ENCODE measurements at regions not wholly inside any gene's neighbourhood (a gene's known extent, or its start where the extent isn't known, plus 50 kb on each side); places are given as distances from the start of the nearest gene placed in this dataset.

DNA sequence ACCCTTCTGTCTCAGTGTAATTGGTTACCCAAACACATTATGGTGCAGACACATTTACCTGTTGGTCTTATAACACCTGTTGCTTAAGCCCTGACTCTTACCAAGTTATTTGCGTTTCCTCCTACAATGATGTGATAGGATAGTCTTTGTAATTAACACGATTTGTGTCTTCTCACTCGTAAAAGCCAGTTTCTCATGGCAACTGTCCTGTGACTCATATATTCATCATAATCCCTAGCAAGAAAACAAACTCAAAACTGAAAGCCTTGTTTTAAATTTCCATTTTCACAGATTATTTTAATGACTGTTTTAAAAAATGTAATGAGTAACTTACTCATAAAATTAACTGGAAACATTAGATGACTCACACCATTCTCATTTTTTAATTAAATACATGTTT is 495.2 kb downstream of the NLGN4X start:
- H3K4me1 ChIP-seq (replicated peaks in 1 of 2): no peaks in the 10 kb centered on the region
- DNase-seq: no peak
- no peaks in the 10 kb centered on the region for H3K36me3 ChIP-seq (replicated peaks in 1 of 2)
- H3K4me3 ChIP-seq: no peak overlapping the region
- no peaks in the 10 kb centered on the region for H3K27me3 ChIP-seq
- no peaks in the 10 kb centered on the region for H3K9me3 ChIP-seq (replicated peaks in 1 of 3)
- TF ChIP-seq POLR2A (IDR thresholded peaks at IDR 0.05): no peak
- TF ChIP-seq, protein P1, sequence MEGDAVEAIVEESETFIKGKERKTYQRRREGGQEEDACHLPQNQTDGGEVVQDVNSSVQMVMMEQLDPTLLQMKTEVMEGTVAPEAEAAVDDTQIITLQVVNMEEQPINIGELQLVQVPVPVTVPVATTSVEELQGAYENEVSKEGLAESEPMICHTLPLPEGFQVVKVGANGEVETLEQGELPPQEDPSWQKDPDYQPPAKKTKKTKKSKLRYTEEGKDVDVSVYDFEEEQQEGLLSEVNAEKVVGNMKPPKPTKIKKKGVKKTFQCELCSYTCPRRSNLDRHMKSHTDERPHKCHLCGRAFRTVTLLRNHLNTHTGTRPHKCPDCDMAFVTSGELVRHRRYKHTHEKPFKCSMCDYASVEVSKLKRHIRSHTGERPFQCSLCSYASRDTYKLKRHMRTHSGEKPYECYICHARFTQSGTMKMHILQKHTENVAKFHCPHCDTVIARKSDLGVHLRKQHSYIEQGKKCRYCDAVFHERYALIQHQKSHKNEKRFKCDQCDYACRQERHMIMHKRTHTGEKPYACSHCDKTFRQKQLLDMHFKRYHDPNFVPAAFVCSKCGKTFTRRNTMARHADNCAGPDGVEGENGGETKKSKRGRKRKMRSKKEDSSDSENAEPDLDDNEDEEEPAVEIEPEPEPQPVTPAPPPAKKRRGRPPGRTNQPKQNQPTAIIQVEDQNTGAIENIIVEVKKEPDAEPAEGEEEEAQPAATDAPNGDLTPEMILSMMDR (IDR thresholded peaks at IDR 0.05): no peak
- whole genome bisulfite sequencing, 4 donors: 36 to 73% (median 56%) methylated on average over 3 of the region's 3 CpGs
- intact Hi-C loops (cut with DNase I): no loop called here
- H3K27ac ChIP-seq: no peak overlapping the region

DNA sequence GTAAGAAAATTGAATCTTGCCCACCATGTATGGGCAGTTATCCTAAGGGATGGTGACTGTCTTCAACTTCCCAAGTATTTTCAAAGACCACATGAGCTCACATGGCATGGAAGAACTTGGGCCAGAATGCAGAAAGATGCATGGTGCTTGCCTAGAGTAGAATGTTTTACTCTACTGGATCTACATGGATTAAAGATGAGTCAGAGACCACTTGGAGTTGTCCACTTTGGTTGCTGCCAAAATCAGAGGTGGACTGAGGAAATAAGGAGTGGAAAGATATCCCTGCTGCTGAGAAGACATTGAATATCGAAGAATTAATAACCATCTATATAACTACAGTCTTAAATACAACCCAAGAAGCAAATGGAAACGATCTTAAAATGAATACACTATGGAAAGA is 498.1 kb downstream of the NLGN4X start:
- intact Hi-C loops (cut with DNase I): no loop called here
- Histone ChIP-seq H3K27me3 (no peaks in the 10 kb centered on the region), H3K36me3 (replicated peaks in 1 of 2) (no peaks in the 10 kb centered on the region), H3K4me1 (replicated peaks in 1 of 2) (no peaks in the 10 kb centered on the region), H3K9me3 (replicated peaks in 1 of 3) (no peaks in the 10 kb centered on the region), H3K4me3 (no peak overlapping the region), H3K27ac (no peak overlapping the region)
- no peak for DNase-seq
- 32 to 67% (median 52%) methylated on average over 2 of the region's 2 CpGs for WGBS, 4 donors
- TF ChIP-seq, protein P1 (IDR thresholded peaks at IDR 0.05): no peak
- no peak for TF ChIP-seq POLR2A (IDR thresholded peaks at IDR 0.05)

DNA sequence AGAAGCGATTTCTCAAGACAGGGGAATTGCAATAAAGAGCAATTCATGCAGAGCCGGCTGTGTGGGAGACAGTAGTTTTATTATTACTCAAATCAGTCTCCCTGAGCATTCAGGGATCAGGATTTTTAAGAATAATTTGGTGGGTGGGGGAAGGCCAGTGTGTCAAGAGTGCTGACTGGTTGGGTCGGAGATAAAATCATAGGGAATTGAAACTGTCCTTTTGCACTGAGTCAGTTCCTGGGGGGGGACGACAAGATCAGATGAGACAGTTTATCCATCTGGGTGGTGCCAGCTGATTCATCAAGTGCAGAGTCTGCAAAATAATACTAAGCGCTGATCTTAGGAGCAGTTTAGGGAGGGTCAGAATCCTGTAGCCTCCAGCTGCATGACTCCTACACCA is 502.4 kb downstream of the NLGN4X start:
- Histone ChIP-seq H3K27ac (peak overlapping the region in 1 of 5 donors; percentile 47), H3K27me3 (no peaks in the 10 kb centered on the region), H3K36me3 (replicated peaks in 1 of 2) (no peaks in the 10 kb centered on the region), H3K4me1 (replicated peaks in 1 of 2) (no peaks in the 10 kb centered on the region), H3K4me3 (no peak overlapping the region), H3K9me3 (replicated peaks in 1 of 3) (no peaks in the 10 kb centered on the region)
- intact Hi-C loops (cut with DNase I): no loop called here
- peak; percentile 12 to 44 (median 23) for DNase-seq
- 39 to 65% (median 58%) methylated on average over 4 to 5 of the region's 5 CpGs for WGBS, 4 donors
- no peak for TF ChIP-seq POLR2A (IDR thresholded peaks at IDR 0.05)
- TF ChIP-seq, protein P1 (IDR thresholded peaks at IDR 0.05): no peak

DNA sequence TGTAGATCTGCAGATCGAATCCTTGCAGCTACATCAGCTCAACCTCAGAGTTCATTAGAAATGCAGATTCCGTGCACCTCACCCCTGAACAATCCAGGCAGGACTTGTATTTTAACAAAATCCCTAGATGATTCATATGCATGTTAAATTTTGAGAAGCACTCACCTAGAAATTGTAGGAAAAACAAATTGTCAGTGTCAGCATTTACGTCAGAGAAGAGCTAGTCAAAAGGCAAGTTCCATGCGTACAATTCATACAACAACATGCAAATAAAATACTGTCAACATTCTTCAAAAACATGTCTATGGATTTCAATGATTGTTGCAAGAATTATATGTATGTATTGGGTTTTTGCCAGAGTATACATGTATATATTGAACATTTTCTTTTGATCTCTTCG is 504.5 kb downstream of the NLGN4X start:
- intact Hi-C loops (cut with DNase I): no loop called here
- Histone ChIP-seq H3K27me3 (no peaks in the 10 kb centered on the region), H3K4me1 (replicated peaks in 1 of 2) (no peaks in the 10 kb centered on the region), H3K27ac (no peak overlapping the region), H3K4me3 (no peak overlapping the region), H3K36me3 (replicated peaks in 1 of 2) (no peaks in the 10 kb centered on the region), H3K9me3 (replicated peaks in 1 of 3) (no peaks in the 10 kb centered on the region)
- DNase-seq: no peak
- WGBS, 4 donors: 70 to 78% (median 70%) methylated on average over 5 of the region's 5 CpGs
- no peak for TF ChIP-seq POLR2A (IDR thresholded peaks at IDR 0.05)
- TF ChIP-seq, protein P1 (IDR thresholded peaks at IDR 0.05): no peak
